ENCODE measurements at regions not wholly inside any gene's neighbourhood (a gene's known extent, or its start where the extent isn't known, plus 50 kb on each side); places are given as distances from the start of the nearest gene placed in this dataset.

DNA sequence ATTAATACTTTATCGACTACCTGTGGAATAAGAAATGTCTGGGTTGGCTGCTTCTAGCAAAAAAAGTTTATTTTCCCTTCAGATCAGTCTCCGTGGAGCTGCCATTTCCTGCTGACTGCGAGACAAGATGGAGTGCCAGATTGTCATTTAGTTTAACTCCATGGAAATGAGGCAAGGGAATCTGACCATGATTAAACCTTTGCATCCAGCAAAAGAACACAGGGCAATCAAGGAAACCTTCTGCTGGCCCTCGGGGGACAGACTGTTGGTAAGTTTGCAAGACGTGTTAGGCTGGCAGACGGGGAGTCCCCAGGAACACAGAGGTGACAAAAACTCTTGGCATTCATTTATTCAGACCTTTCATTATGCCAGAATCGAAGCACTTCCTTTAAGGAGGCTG is 52.2 kb upstream of the SPACA1 start:
- no peak overlapping the region for H3K4me3 ChIP-seq
- H3K36me3 ChIP-seq = no peaks in the 10 kb centered on the region
- intact Hi-C loops (cut with DNase I; ENCODE audit: low total_unique reads) = no loop called here
- H3K27me3 ChIP-seq = no peaks in the 10 kb centered on the region
- 43 to 57% (median 50%) methylated on average over 7 of the region's 7 CpGs for WGBS, 5 donors
- H3K9me3 ChIP-seq = no peaks in the 10 kb centered on the region
- TF ChIP-seq POLR2AphosphoS5 (IDR thresholded peaks at IDR 0.05) (no peak), POLR2A (IDR thresholded peaks at IDR 0.05) (no peak), CTCF (IDR thresholded peaks at IDR 0.05) (no peak), EP300 (IDR thresholded peaks at IDR 0.05) (no peak)
- H3K27ac ChIP-seq = no peak overlapping the region
- H3K4me1 ChIP-seq = no peaks in the 10 kb centered on the region
- DNase-seq = no peak

- H3K36me3 ChIP-seq = no peaks in the 10 kb centered on the region
- no peaks in the 10 kb centered on the region for H3K27me3 ChIP-seq
- WGBS, 5 donors = 80 to 91% (median 82%) methylated on average over 5 of the region's 5 CpGs
- H3K9me3 ChIP-seq = no peaks in the 10 kb centered on the region
- intact Hi-C loops (cut with DNase I; ENCODE audit: low total_unique reads) = no loop called here
- TF ChIP-seq POLR2AphosphoS5 (IDR thresholded peaks at IDR 0.05) = no peak
- TF ChIP-seq EP300 (IDR thresholded peaks at IDR 0.05) = no peak
- peak in 1 of 2 donors; percentile 18 for DNase-seq
- no peak overlapping the region for H3K27ac ChIP-seq
- no peak overlapping the region for H3K4me3 ChIP-seq
- no peaks in the 10 kb centered on the region for H3K4me1 ChIP-seq
Measured at GRCh38 chr6:87993356-87993755, 54.3 kb upstream of the SPACA1 start.

DNA sequence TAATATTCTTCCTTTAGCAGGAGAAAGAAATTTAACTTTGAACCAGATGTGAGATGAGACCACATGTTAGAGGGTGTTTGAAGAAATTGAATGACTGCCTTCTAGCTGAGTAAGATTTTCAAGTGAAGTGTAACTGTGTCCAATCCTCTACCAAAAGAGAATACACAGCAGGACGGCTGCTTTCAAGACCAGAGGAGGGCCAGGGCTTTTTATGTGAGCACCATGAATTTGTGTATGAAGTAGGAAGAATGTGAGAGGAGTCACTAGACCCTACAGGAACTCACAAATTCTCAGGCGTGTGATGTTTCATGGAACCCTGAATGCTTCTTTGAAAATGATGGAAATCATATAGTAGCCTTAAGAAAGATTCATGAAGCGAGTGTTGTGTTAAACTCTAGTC is 56.8 kb upstream of the SPACA1 start:
- H3K4me3 ChIP-seq = no peak overlapping the region
- TF ChIP-seq CTCF (IDR thresholded peaks at IDR 0.05) (no peak), POLR2AphosphoS5 (IDR thresholded peaks at IDR 0.05) (no peak), POLR2A (IDR thresholded peaks at IDR 0.05) (no peak), EP300 (IDR thresholded peaks at IDR 0.05) (no peak)
- no peaks in the 10 kb centered on the region for H3K36me3 ChIP-seq
- no peaks in the 10 kb centered on the region for H3K4me1 ChIP-seq
- intact Hi-C loops (cut with DNase I; ENCODE audit: low total_unique reads) = no loop called here
- H3K27me3 ChIP-seq = no peaks in the 10 kb centered on the region
- no peak overlapping the region for H3K27ac ChIP-seq
- no peaks in the 10 kb centered on the region for H3K9me3 ChIP-seq
- DNase-seq = no peak
- 74 to 92% (median 78%) methylated on average over 3 of the region's 3 CpGs for WGBS, 5 donors

DNA sequence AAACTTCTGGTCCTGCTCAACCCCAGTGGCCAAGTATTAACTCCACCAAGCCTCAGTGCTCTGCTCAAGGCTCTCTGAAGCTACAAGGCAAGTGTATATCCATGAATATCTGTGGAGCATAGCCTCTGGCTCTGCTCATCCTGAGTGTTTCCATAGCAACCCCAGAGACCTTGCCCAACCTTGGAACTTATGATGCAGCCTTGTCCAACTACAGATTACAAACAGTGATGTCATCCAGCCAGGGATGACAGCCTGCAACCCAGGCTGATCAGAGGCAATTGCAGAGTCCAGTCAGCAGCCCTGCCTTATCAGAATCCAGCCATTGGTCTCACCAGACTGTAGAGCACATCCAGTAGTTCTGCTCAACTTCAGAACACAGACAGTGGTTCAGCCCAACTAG is 65.5 kb upstream of the SPACA1 start:
- intact Hi-C loops (cut with DNase I; ENCODE audit: low total_unique reads) = no loop called here
- Histone ChIP-seq H3K36me3 (no peaks in the 10 kb centered on the region), H3K27ac (no peak overlapping the region), H3K4me3 (no peak overlapping the region), H3K27me3 (no peaks in the 10 kb centered on the region), H3K4me1 (no peaks in the 10 kb centered on the region), H3K9me3 (no peaks in the 10 kb centered on the region)
- TF ChIP-seq POLR2AphosphoS5 (IDR thresholded peaks at IDR 0.05) (no peak), EP300 (IDR thresholded peaks at IDR 0.05) (no peak), CTCF (IDR thresholded peaks at IDR 0.05) (no peak), POLR2A (IDR thresholded peaks at IDR 0.05) (no peak)
- no peak for DNase-seq

- intact Hi-C loops (cut with DNase I; ENCODE audit: low total_unique reads) = no loop called here
- no peaks in the 10 kb centered on the region for H3K9me3 ChIP-seq
- no peaks in the 10 kb centered on the region for H3K36me3 ChIP-seq
- no peaks in the 10 kb centered on the region for H3K27me3 ChIP-seq
- no peak overlapping the region for H3K4me3 ChIP-seq
- 71 to 80% (median 75%) methylated on average over 4 of the region's 4 CpGs for WGBS, 5 donors
- H3K27ac ChIP-seq = no peak overlapping the region
- no peak for DNase-seq
- no peaks in the 10 kb centered on the region for H3K4me1 ChIP-seq
- TF ChIP-seq POLR2A (IDR thresholded peaks at IDR 0.05) = no peak
- no peak for TF ChIP-seq POLR2AphosphoS5 (IDR thresholded peaks at IDR 0.05)
- TF ChIP-seq EP300 (IDR thresholded peaks at IDR 0.05) = no peak
- TF ChIP-seq CTCF (IDR thresholded peaks at IDR 0.05) = no peak
Measured at GRCh38 chr6:87979737-87980136, 67.9 kb upstream of the SPACA1 start.
